Peyer's patch (tissue), 4 donors: ENCODE measurements at regions not wholly inside any gene's neighbourhood (a gene's known extent, or its start where the extent isn't known, plus 50 kb on each side); places are given as distances from the start of the nearest gene placed in this dataset.

Experiments
- DNase-seq, 3 donors: peaks; one replicate each; pipeline ENCODE4 v3.0.0-alpha.2; 2017 to 2019
- H3K27ac ChIP-seq, 4 donors: fragments of 200-600 bp; sonication (generic); one replicate each; pipeline ENCODE4 v1.5.1; 2016 to 2019
- H3K27me3 ChIP-seq, 2 donors: fragments of 200-600 bp; sonication (generic); one replicate each; pipeline ENCODE4 v1.5.1; 2019
- H3K36me3 ChIP-seq, 3 donors: fragments of 200-600 bp; sonication (generic); one replicate each; pipeline ENCODE4 v1.5.1; 2016 to 2019
- H3K4me1 ChIP-seq, 4 donors: fragments of 200-600 bp; sonication (generic); one replicate each; pipeline ENCODE4 v1.5.1; 2016 to 2019
- H3K4me3 ChIP-seq, 4 donors: fragments of 200-600 bp; sonication (generic); 1 replicate in 3 of 4; 2 replicates in 1 of 4; pipeline ENCODE4 v1.5.1; 2016 to 2019; ENCODE audit warnings: mild to moderate bottlenecking in 1 of 4
- H3K9me3 ChIP-seq, 4 donors: fragments of 200-600 bp; sonication (generic); one replicate each; pipeline ENCODE4 v1.5.1; 2016 to 2019; ENCODE audit warnings: mild to moderate bottlenecking in 1 of 4
- CTCF ChIP-seq, 6 experiments: fragments of 450-650 bp in 4 of 6; fragments of 200-600 bp in 2 of 6; sonication (generic) in 1 of 6; IDR thresholded peaks; one replicate each; pipeline ENCODE4 v1.5.1; 2017 to 2019; ENCODE audit warnings: antibody characterized with exemption in 6 of 6, mild to moderate bottlenecking in 3 of 6, moderate library complexity in 1 of 6
- POLR2A ChIP-seq, 2 donors: fragments of 450-650 bp; IDR thresholded peaks; one replicate each; pipeline ENCODE4 v1.5.1; 2017; ENCODE audit warnings: antibody characterized with exemption in 2 of 2, mild to moderate bottlenecking in 2 of 2, moderate library complexity in 2 of 2

GRCh38 chr10:28801247-28801646 is 123.9 kb downstream of the BAMBI start:
- Histone ChIP-seq H3K4me3 (no peak overlapping the region), H3K4me1 (no peaks in the 10 kb centered on the region), H3K9me3 (no peaks in the 10 kb centered on the region), H3K36me3 (no peaks in the 10 kb centered on the region), H3K27ac (no peak overlapping the region), H3K27me3 (no peaks in the 10 kb centered on the region)
- TF ChIP-seq POLR2A (IDR thresholded peaks at IDR 0.05), result no peak
- TF ChIP-seq CTCF (IDR thresholded peaks at IDR 0.05), result no peak
- no peak for DNase-seq

- no peak overlapping the region for H3K27ac ChIP-seq
Measured at GRCh38 chr10:28801869-28802268, 124.5 kb downstream of the BAMBI start.

GRCh38 chr10:28805390-28805789 is 128.1 kb downstream of the BAMBI start:
- Histone ChIP-seq H3K9me3 (no peaks in the 10 kb centered on the region), H3K27ac (no peak overlapping the region), H3K27me3 (no peaks in the 10 kb centered on the region), H3K4me1 (no peaks in the 10 kb centered on the region), H3K36me3 (no peaks in the 10 kb centered on the region), H3K4me3 (no peak overlapping the region)
- DNase-seq, result no peak
- TF ChIP-seq CTCF (IDR thresholded peaks at IDR 0.05), result no peak
- no peak for TF ChIP-seq POLR2A (IDR thresholded peaks at IDR 0.05)

More at GRCh38 chr10:28801869-28802268, 124.5 kb downstream of the BAMBI start:
- Histone ChIP-seq H3K9me3 (no peaks in the 10 kb centered on the region), H3K27me3 (no peaks in the 10 kb centered on the region), H3K4me3 (no peak overlapping the region), H3K4me1 (no peaks in the 10 kb centered on the region), H3K36me3 (no peaks in the 10 kb centered on the region)
- TF ChIP-seq CTCF (IDR thresholded peaks at IDR 0.05), result no peak
- TF ChIP-seq POLR2A (IDR thresholded peaks at IDR 0.05), result no peak
- DNase-seq, result no peak

GRCh38 chr10:28806488-28806941 is 129.2 kb downstream of the BAMBI start:
- Histone ChIP-seq H3K36me3 (no peaks in the 10 kb centered on the region), H3K4me3 (no peak overlapping the region), H3K4me1 (no peaks in the 10 kb centered on the region), H3K9me3 (no peaks in the 10 kb centered on the region), H3K27me3 (no peaks in the 10 kb centered on the region), H3K27ac (peak overlapping the region in 2 of 4 donors; percentile 66 to 67)
- DNase-seq, result no peak
- TF ChIP-seq POLR2A (IDR thresholded peaks at IDR 0.05) (no peak), CTCF (IDR thresholded peaks at IDR 0.05) (no peak)

- H3K9me3 ChIP-seq, result no peaks in the 10 kb centered on the region
- DNase-seq, result no peak
Measured at GRCh38 chr10:28806951-28807759, 129.8 kb downstream of the BAMBI start.

More at GRCh38 chr10:28806951-28807759, 129.8 kb downstream of the BAMBI start:
- no peaks in the 10 kb centered on the region for H3K27me3 ChIP-seq
- H3K36me3 ChIP-seq, result no peaks in the 10 kb centered on the region
- H3K4me3 ChIP-seq, result no peak overlapping the region
- H3K27ac ChIP-seq, result peak overlapping the region in 2 of 4 donors; percentile 66 to 67
- no peaks in the 10 kb centered on the region for H3K4me1 ChIP-seq
- no peak for TF ChIP-seq CTCF (IDR thresholded peaks at IDR 0.05)
- TF ChIP-seq POLR2A (IDR thresholded peaks at IDR 0.05), result no peak
